Karpas-422 (cell line): ENCODE measurements at regions not wholly inside any gene's neighbourhood (a gene's known extent, or its start where the extent isn't known, plus 50 kb on each side); places are given as distances from the start of the nearest gene placed in this dataset.

Experiments used
- DNase-seq: peaks from one replicate; pipeline ENCODE4 v3.0.0-alpha.2; 2015
- H2AFZ ChIP-seq: fragments of 200-600 bp; sonication (generic); 2 replicates; pipeline ENCODE4 v1.6.1; 2014; ENCODE audit warnings: antibody characterized with exemption, low read length, mixed read lengths
- H3K27ac ChIP-seq: fragments of 200-600 bp; sonication (generic); 2 replicates; pipeline ENCODE4 v1.5.1; 2014; ENCODE audit warnings: mild to moderate bottlenecking, low read length, moderate library complexity
- H3K27me3 ChIP-seq: fragments of 200-600 bp; sonication (generic); 2 replicates; pipeline ENCODE4 v1.6.1; 2014; ENCODE audit warnings: low read length, mixed read lengths
- H3K36me3 ChIP-seq: fragments of 200-600 bp; sonication (generic); 2 replicates; pipeline ENCODE4 v1.6.1; 2014; ENCODE audit warnings: low read length, mixed read lengths; ENCODE audit not compliant: insufficient read depth
- H3K4me1 ChIP-seq: fragments of 200-600 bp; sonication (generic); 2 replicates; pipeline ENCODE4 v1.6.1; 2014; ENCODE audit warnings: mild to moderate bottlenecking, low read length, mixed read lengths
- H3K4me2 ChIP-seq: fragments of 200-600 bp; sonication (generic); 2 replicates; pipeline ENCODE4 v1.6.1; 2014; ENCODE audit warnings: low read length, low read depth, mild to moderate bottlenecking; ENCODE audit not compliant: poor library complexity, severe bottlenecking
- H3K4me3 ChIP-seq: fragments of 200-600 bp; sonication (generic); 2 replicates; pipeline ENCODE4 v1.5.1; 2014; ENCODE audit warnings: mild to moderate bottlenecking, antibody characterized with exemption, low read length, mixed read lengths
- H3K79me2 ChIP-seq: fragments of 200-600 bp; sonication (generic); 2 replicates; pipeline ENCODE4 v1.6.1; 2014; ENCODE audit warnings: mild to moderate bottlenecking, low read length, mixed read lengths
- H3K9ac ChIP-seq: fragments of 200-600 bp; sonication (generic); 2 replicates; pipeline ENCODE4 v1.6.0; 2014; ENCODE audit warnings: low read length
- H3K9me2 ChIP-seq: fragments of 200-600 bp; sonication (generic), shearing (Covaris generic); replicated peaks from 2 replicates; pipeline ENCODE4 v1.6.0; 2014; ENCODE audit warnings: mild to moderate bottlenecking, low read length, moderate library complexity; ENCODE audit not compliant: insufficient read depth
- H3K9me3 ChIP-seq: fragments of 300-700, 200-600 bp; sonication (generic); 2 replicates; pipeline ENCODE4 v1.6.1; 2014; ENCODE audit warnings: low read length, mixed read lengths
- H4K20me1 ChIP-seq: fragments of 200-600 bp; sonication (generic); 2 replicates; pipeline ENCODE4 v1.6.1; 2014; ENCODE audit warnings: mild to moderate bottlenecking, antibody characterized with exemption, low read length, low read depth; ENCODE audit not compliant: insufficient read depth

GRCh38 chr2:236866542-236867340, 218.9 kb upstream of the COPS8 start:
- no peak overlapping the region for H3K27ac ChIP-seq

GRCh38 chr2:236867441-236868260, 218.0 kb upstream of the COPS8 start:
- Histone ChIP-seq H3K79me2 (no peaks in the 10 kb centered on the region), H3K36me3 (no peaks in the 10 kb centered on the region), H3K9ac (no peak overlapping the region), H3K4me2 (no peak overlapping the region), H3K4me1 (peaks cover 23% of the 10 kb centered on the region), H3K27me3 (no peaks in the 10 kb centered on the region), H3K4me3 (no peak overlapping the region), H3K27ac (no peak overlapping the region), H3K9me3 (no peaks in the 10 kb centered on the region; the same call in 1 of the 2 replicates), H4K20me1 (no peaks in the 10 kb centered on the region), H2AFZ (no peak overlapping the region), H3K9me2 (no peaks in the 10 kb centered on the region)
- no peak for DNase-seq

More at GRCh38 chr2:236866542-236867340, 218.9 kb upstream of the COPS8 start:
- Histone ChIP-seq H3K9ac (no peak overlapping the region), H3K9me3 (no peaks in the 10 kb centered on the region; the same call in 1 of the 2 replicates), H4K20me1 (no peaks in the 10 kb centered on the region), H2AFZ (no peak overlapping the region), H3K4me1 (peaks cover 32% of the 10 kb centered on the region), H3K36me3 (no peaks in the 10 kb centered on the region), H3K27me3 (no peaks in the 10 kb centered on the region), H3K79me2 (no peaks in the 10 kb centered on the region), H3K4me3 (no peak overlapping the region), H3K9me2 (no peaks in the 10 kb centered on the region), H3K4me2 (no peak overlapping the region)
- DNase-seq = no peak

- no peaks in the 10 kb centered on the region for H3K9me2 ChIP-seq
- no peak overlapping the region for H3K4me2 ChIP-seq
- H3K4me1 ChIP-seq = peaks cover 3% of the 10 kb centered on the region
- H3K79me2 ChIP-seq = no peaks in the 10 kb centered on the region
- H3K27ac ChIP-seq = no peak overlapping the region
- H4K20me1 ChIP-seq = no peaks in the 10 kb centered on the region
- H2AFZ ChIP-seq = no peak overlapping the region
- no peaks in the 10 kb centered on the region for H3K9me3 ChIP-seq
- H3K9ac ChIP-seq = no peak overlapping the region
- H3K36me3 ChIP-seq = no peaks in the 10 kb centered on the region
- no peak for DNase-seq
- H3K4me3 ChIP-seq = no peak overlapping the region
- no peaks in the 10 kb centered on the region for H3K27me3 ChIP-seq
Measured at GRCh38 chr2:236870370-236870769, 215.3 kb upstream of the COPS8 start.

GRCh38 chr2:236871500-236872001, 214.1 kb upstream of the COPS8 start:
- Histone ChIP-seq H3K9me2 (no peaks in the 10 kb centered on the region), H3K4me1 (no peaks in the 10 kb centered on the region), H3K36me3 (no peaks in the 10 kb centered on the region), H2AFZ (no peak overlapping the region), H3K4me3 (no peak overlapping the region), H3K27ac (no peak overlapping the region), H3K4me2 (no peak overlapping the region), H4K20me1 (no peaks in the 10 kb centered on the region), H3K9ac (no peak overlapping the region), H3K9me3 (no peaks in the 10 kb centered on the region), H3K79me2 (no peaks in the 10 kb centered on the region), H3K27me3 (no peaks in the 10 kb centered on the region)
- no peak for DNase-seq

- H3K9me3 ChIP-seq = no peaks in the 10 kb centered on the region
- H3K4me3 ChIP-seq = no peak overlapping the region
- no peak overlapping the region for H3K27ac ChIP-seq
- no peaks in the 10 kb centered on the region for H3K9me2 ChIP-seq
- no peaks in the 10 kb centered on the region for H3K79me2 ChIP-seq
- H2AFZ ChIP-seq = no peak overlapping the region
- no peak for DNase-seq
- H3K27me3 ChIP-seq = no peaks in the 10 kb centered on the region
- H4K20me1 ChIP-seq = no peaks in the 10 kb centered on the region
- no peaks in the 10 kb centered on the region for H3K4me1 ChIP-seq
- no peak overlapping the region for H3K9ac ChIP-seq
- H3K4me2 ChIP-seq = no peak overlapping the region
- no peaks in the 10 kb centered on the region for H3K36me3 ChIP-seq
Measured at GRCh38 chr2:236872015-236872414, 213.7 kb upstream of the COPS8 start.

- DNase-seq = no peak
- H3K9me3 ChIP-seq = no peaks in the 10 kb centered on the region
- H3K9ac ChIP-seq = no peak overlapping the region
- no peak overlapping the region for H3K4me3 ChIP-seq
- H3K27ac ChIP-seq = no peak overlapping the region
- no peaks in the 10 kb centered on the region for H3K27me3 ChIP-seq
- H4K20me1 ChIP-seq = no peaks in the 10 kb centered on the region
- H3K79me2 ChIP-seq = no peaks in the 10 kb centered on the region
- no peaks in the 10 kb centered on the region for H3K9me2 ChIP-seq
- no peaks in the 10 kb centered on the region for H3K4me1 ChIP-seq
- H3K36me3 ChIP-seq = no peaks in the 10 kb centered on the region
- H2AFZ ChIP-seq = no peak overlapping the region
- H3K4me2 ChIP-seq = no peak overlapping the region
Measured at GRCh38 chr2:236872981-236873380, 212.7 kb upstream of the COPS8 start.

- Histone ChIP-seq H3K27ac (no peak overlapping the region), H3K9ac (no peak overlapping the region), H2AFZ (no peak overlapping the region), H3K9me2 (no peaks in the 10 kb centered on the region), H3K4me3 (no peak overlapping the region), H3K9me3 (no peaks in the 10 kb centered on the region), H3K36me3 (no peaks in the 10 kb centered on the region), H3K27me3 (no peaks in the 10 kb centered on the region), H3K4me1 (no peaks in the 10 kb centered on the region), H4K20me1 (no peaks in the 10 kb centered on the region), H3K79me2 (no peaks in the 10 kb centered on the region), H3K4me2 (no peak overlapping the region)
- DNase-seq = no peak
Measured at GRCh38 chr2:236873636-236874035, 212.1 kb upstream of the COPS8 start.

GRCh38 chr2:236874866-236875481, 210.7 kb upstream of the COPS8 start:
- Histone ChIP-seq H3K4me1 (no peaks in the 10 kb centered on the region), H3K4me3 (no peak overlapping the region), H3K9me2 (no peaks in the 10 kb centered on the region), H2AFZ (no peak overlapping the region), H3K79me2 (no peaks in the 10 kb centered on the region), H3K9me3 (no peaks in the 10 kb centered on the region), H3K4me2 (no peak overlapping the region), H3K27ac (no peak overlapping the region), H3K36me3 (no peaks in the 10 kb centered on the region), H4K20me1 (no peaks in the 10 kb centered on the region), H3K27me3 (no peaks in the 10 kb centered on the region), H3K9ac (no peak overlapping the region)
- DNase-seq = no peak
